Neuronal stem cell (in vitro differentiated cells): ENCODE measurements at regions not wholly inside any gene's neighbourhood (a gene's known extent, or its start where the extent isn't known, plus 50 kb on each side); places are given as distances from the start of the nearest gene placed in this dataset.

Source experiments
- DNase-seq: peaks from one replicate; pipeline ENCODE4 v3.0.0-alpha.2; 2013; ENCODE audit warnings: low spot score
- H2AFZ ChIP-seq: one replicate; pipeline ENCODE4 v1.6.1; 2013; ENCODE audit warnings: mild to moderate bottlenecking, low read length, inconsistent platforms
- H2AK5ac ChIP-seq: 2 replicates; pipeline ENCODE4 v1.6.1; 2013; ENCODE audit warnings: low read depth, mild to moderate bottlenecking, inconsistent platforms, low read length, moderate library complexity, mixed read lengths
- H2BK120ac ChIP-seq: 2 replicates; pipeline ENCODE4 v1.6.1; 2013; ENCODE audit warnings: low read depth, mild to moderate bottlenecking, inconsistent platforms, low read length, moderate library complexity, mixed read lengths
- H2BK12ac ChIP-seq: one replicate; pipeline ENCODE4 v1.6.1; 2013; ENCODE audit warnings: low read length, inconsistent platforms
- H2BK15ac ChIP-seq: 2 replicates; pipeline ENCODE4 v1.6.1; 2013; ENCODE audit warnings: mild to moderate bottlenecking, low read length, inconsistent platforms, mixed read lengths
- H2BK5ac ChIP-seq: one replicate; pipeline ENCODE4 v1.6.1; 2013; ENCODE audit warnings: inconsistent platforms, mild to moderate bottlenecking, low read length, moderate library complexity
- H3K14ac ChIP-seq: one replicate; pipeline ENCODE4 v1.6.1; 2013; ENCODE audit warnings: low read length, inconsistent platforms
- H3K18ac ChIP-seq: 2 replicates; pipeline ENCODE4 v1.6.1; 2013; ENCODE audit warnings: low read length, inconsistent platforms
- H3K23ac ChIP-seq: 2 replicates; pipeline ENCODE4 v1.6.1; 2013; ENCODE audit warnings: low read depth, mild to moderate bottlenecking, mixed read lengths, low read length, inconsistent platforms; ENCODE audit not compliant: poor library complexity
- H3K27ac ChIP-seq: replicated peaks from 3 replicates; pipeline ENCODE4 v1.5.1; 2013; ENCODE audit warnings: low read length, inconsistent platforms
- H3K27me3 ChIP-seq, 3 experiments: 2 replicates each; pipeline ENCODE4 v1.6.1; 2013; ENCODE audit warnings: low read length in 3 of 3, mild to moderate bottlenecking in 2 of 3, inconsistent platforms in 1 of 3, low read depth in 1 of 3, mixed read lengths in 1 of 3, moderate library complexity in 1 of 3; ENCODE audit not compliant: control insufficient read depth in 3 of 3, insufficient read depth in 3 of 3
- H3K36me3 ChIP-seq, 2 donors: replicated peaks in 1 of 2; 2 replicates each; pipeline ENCODE4 v1.6.1; 2013; ENCODE audit warnings: low read length in 2 of 2; ENCODE audit not compliant: control insufficient read depth in 2 of 2, insufficient read depth in 2 of 2
- H3K4ac ChIP-seq: 2 replicates; pipeline ENCODE4 v1.6.1; 2013; ENCODE audit warnings: inconsistent platforms, mild to moderate bottlenecking, low read length, moderate library complexity
- H3K4me1 ChIP-seq, 2 donors: 1 replicate in 1 of 2; 2 replicates in 1 of 2; pipeline ENCODE4 v1.6.1; 2013; ENCODE audit warnings: low read length in 2 of 2, low read depth in 1 of 2; ENCODE audit not compliant: control insufficient read depth in 2 of 2, insufficient read depth in 1 of 2
- H3K4me2 ChIP-seq: one replicate; pipeline ENCODE4 v1.6.1; 2013; ENCODE audit warnings: mild to moderate bottlenecking, low read length, inconsistent platforms; ENCODE audit not compliant: insufficient read depth, poor library complexity, severe bottlenecking
- H3K4me3 ChIP-seq, 2 donors: 2 replicates each; pipeline ENCODE4 v1.5.1; 2013; ENCODE audit warnings: low read length in 2 of 2, mild to moderate bottlenecking in 2 of 2, inconsistent platforms in 1 of 2, moderate library complexity in 1 of 2
- H3K79me1 ChIP-seq: one replicate; pipeline ENCODE4 v1.6.1; 2013; ENCODE audit warnings: low read depth, mild to moderate bottlenecking, inconsistent platforms, low read length, moderate library complexity
- H3K9ac ChIP-seq: one replicate; pipeline ENCODE4 v1.6.1; 2013; ENCODE audit warnings: mild to moderate bottlenecking, low read depth, low read length, inconsistent platforms; ENCODE audit not compliant: poor library complexity
- H3K9me3 ChIP-seq, 2 donors: replicated peaks in 1 of 2; 2 replicates each; pipeline versions ENCODE3 to v1.6.1; 2013; ENCODE audit warnings: low read length in 2 of 2, mild to moderate bottlenecking in 2 of 2, inconsistent platforms in 1 of 2, low read depth in 1 of 2, mixed read lengths in 1 of 2, moderate library complexity in 1 of 2; ENCODE audit not compliant: control insufficient read depth in 2 of 2, insufficient read depth in 1 of 2
- H4K8ac ChIP-seq: one replicate; pipeline ENCODE4 v1.6.1; 2013; ENCODE audit warnings: low read depth, mild to moderate bottlenecking, inconsistent platforms, low read length, moderate library complexity
- H4K91ac ChIP-seq: one replicate; pipeline ENCODE4 v1.6.1; 2013; ENCODE audit warnings: low read length, low read depth, mild to moderate bottlenecking, inconsistent platforms; ENCODE audit not compliant: poor library complexity
- WGBS, 2 donors: extraction: QIAGEN DNeasy Blood & Tissue Kit; methylation state at CpG; one replicate each; pipeline ENCODE4 v1.1.7; 2013; ENCODE audit warnings: missing lambda C conversion rate in 2 of 2, mixed read lengths in 1 of 2; ENCODE audit not compliant: insufficient read length in 2 of 2, insufficient replicate concordance in 1 of 2; ENCODE audit errors: extremely low coverage in 2 of 2; 5-methylcytosine and 5-hydroxymethylcytosine counted together

- no CpG with 5 or more reads among the region's 1 CpG for WGBS, 2 donors
- no peak for DNase-seq
These were observed 211.4 kb downstream of the HACE1 start for GRCh38 chr6:104648347-104648746.

DNA sequence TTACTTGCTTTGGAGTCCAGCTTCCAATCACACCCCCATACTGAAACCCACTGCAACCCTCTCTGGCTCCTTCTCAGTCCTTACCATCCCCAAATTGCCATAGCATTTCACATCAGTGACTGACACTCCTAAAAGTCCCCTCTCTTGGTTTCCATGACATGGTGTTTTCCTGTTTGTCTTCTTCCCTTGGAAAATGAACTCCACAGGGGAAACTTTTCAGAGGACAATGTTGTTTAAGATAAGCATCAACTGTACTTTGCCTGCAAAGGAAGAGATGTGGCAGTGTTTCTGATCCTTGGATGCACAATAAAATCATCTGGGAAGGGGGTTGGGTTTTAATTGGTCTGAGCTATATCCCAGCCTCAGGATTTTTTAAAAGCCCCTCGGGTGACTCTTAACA, 214.9 kb downstream of the HACE1 start:
- H3K79me1 ChIP-seq: no peaks in the 10 kb centered on the region
- H2AFZ ChIP-seq: no peak overlapping the region
- H3K14ac ChIP-seq: no peak overlapping the region
- H3K36me3 ChIP-seq: no peaks in the 10 kb centered on the region
- H4K8ac ChIP-seq: no peak overlapping the region
- H3K4ac ChIP-seq: no peak overlapping the region
- H3K4me3 ChIP-seq: no peak overlapping the region
- H2BK15ac ChIP-seq: no peak overlapping the region
- H2AK5ac ChIP-seq: no peak overlapping the region
- no peak overlapping the region for H3K9ac ChIP-seq
- H3K23ac ChIP-seq: no peak overlapping the region
- no peak overlapping the region for H4K91ac ChIP-seq
- no peak for DNase-seq
- no peak overlapping the region for H2BK12ac ChIP-seq
- no peak overlapping the region for H2BK120ac ChIP-seq
- no CpG with 5 or more reads among the region's 1 CpG for WGBS, 2 donors
- no peaks in the 10 kb centered on the region for H3K4me1 ChIP-seq
- H3K27ac ChIP-seq: no peak overlapping the region
- no peak overlapping the region for H2BK5ac ChIP-seq
- no peak overlapping the region for H3K18ac ChIP-seq
- H3K27me3 ChIP-seq: no peaks in the 10 kb centered on the region
- H3K4me2 ChIP-seq: no peak overlapping the region
- H3K9me3 ChIP-seq: no peaks in the 10 kb centered on the region

More at GRCh38 chr6:104648347-104648746, 211.4 kb downstream of the HACE1 start:
- Histone ChIP-seq H3K14ac (no peak overlapping the region), H3K27ac (no peak overlapping the region), H4K8ac (no peak overlapping the region), H2AK5ac (no peak overlapping the region), H4K91ac (no peak overlapping the region), H3K36me3 (no peaks in the 10 kb centered on the region), H3K9me3 (no peaks in the 10 kb centered on the region), H2BK120ac (no peak overlapping the region), H3K4ac (no peak overlapping the region), H3K4me2 (no peak overlapping the region), H3K18ac (no peak overlapping the region), H2BK5ac (no peak overlapping the region), H3K23ac (no peak overlapping the region), H3K9ac (no peak overlapping the region), H3K27me3 (no peaks in the 10 kb centered on the region), H2BK12ac (no peak overlapping the region), H3K4me1 (no peaks in the 10 kb centered on the region), H2BK15ac (no peak overlapping the region), H3K79me1 (no peaks in the 10 kb centered on the region), H2AFZ (no peak overlapping the region), H3K4me3 (no peak overlapping the region)

DNA sequence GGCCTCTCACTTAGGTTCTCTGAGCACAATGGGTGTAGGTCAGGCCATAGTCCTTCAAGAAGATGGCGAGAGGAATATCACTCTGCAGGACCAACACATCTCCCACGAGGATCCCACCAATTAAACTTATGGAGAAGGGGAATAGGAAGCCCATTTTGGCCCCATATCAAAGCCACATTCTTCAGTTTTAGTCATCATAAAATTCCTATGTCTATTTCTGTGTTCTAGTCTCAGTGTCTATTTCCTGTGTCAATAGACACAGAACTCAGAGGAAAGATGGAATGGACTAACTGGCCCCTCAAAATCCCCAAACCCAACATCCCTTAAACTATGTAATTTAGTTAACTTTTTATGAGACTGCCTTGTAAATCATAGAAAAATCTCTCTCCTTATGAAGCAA, 216.8 kb downstream of the HACE1 start:
- no peak overlapping the region for H3K23ac ChIP-seq
- H3K4me1 ChIP-seq: no peaks in the 10 kb centered on the region
- H2BK15ac ChIP-seq: no peak overlapping the region
- H3K9ac ChIP-seq: no peak overlapping the region
- H3K4ac ChIP-seq: no peak overlapping the region
- H4K91ac ChIP-seq: no peak overlapping the region
- H3K4me3 ChIP-seq: no peak overlapping the region
- no peak overlapping the region for H2BK5ac ChIP-seq
- no peak overlapping the region for H2AK5ac ChIP-seq
- H4K8ac ChIP-seq: no peak overlapping the region
- H3K18ac ChIP-seq: no peak overlapping the region
- H3K9me3 ChIP-seq: no peaks in the 10 kb centered on the region
- H2BK12ac ChIP-seq: no peak overlapping the region
- WGBS, 2 donors: no CpG with 5 or more reads among the region's 2 CpGs
- no peaks in the 10 kb centered on the region for H3K27me3 ChIP-seq
- no peak overlapping the region for H3K4me2 ChIP-seq
- no peak for DNase-seq
- no peak overlapping the region for H3K27ac ChIP-seq
- no peak overlapping the region for H2BK120ac ChIP-seq
- H2AFZ ChIP-seq: no peak overlapping the region
- H3K14ac ChIP-seq: no peak overlapping the region
- no peaks in the 10 kb centered on the region for H3K36me3 ChIP-seq
- no peaks in the 10 kb centered on the region for H3K79me1 ChIP-seq

DNA sequence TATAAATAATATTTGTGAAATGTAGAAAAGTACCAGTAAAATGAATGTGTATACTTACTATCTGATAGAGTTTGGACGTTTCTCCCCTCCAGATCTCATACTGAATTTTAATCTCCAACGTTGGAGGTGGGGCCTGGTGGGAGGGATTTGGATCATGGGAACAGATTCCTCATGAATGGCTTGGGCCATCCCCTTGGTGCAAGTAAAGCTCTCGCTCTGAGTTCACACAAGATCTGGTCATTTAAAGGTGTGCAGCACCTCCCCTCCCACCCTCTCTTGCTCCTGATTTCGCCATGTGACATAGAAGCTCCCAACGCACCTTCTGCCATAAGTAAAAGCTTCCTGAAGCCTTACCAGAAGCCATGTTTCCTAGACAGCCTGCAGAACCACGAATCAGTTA, 219.0 kb downstream of the HACE1 start:
- no CpG with 5 or more reads among the region's 6 CpGs for WGBS, 2 donors
- Histone ChIP-seq H2BK12ac (no peak overlapping the region), H3K9ac (no peak overlapping the region), H2BK15ac (no peak overlapping the region), H3K27me3 (no peaks in the 10 kb centered on the region), H3K9me3 (no peaks in the 10 kb centered on the region), H3K4me1 (no peaks in the 10 kb centered on the region), H3K27ac (no peak overlapping the region), H2BK120ac (no peak overlapping the region), H2BK5ac (no peak overlapping the region), H3K4me2 (no peak overlapping the region), H3K14ac (no peak overlapping the region), H3K23ac (no peak overlapping the region), H3K79me1 (no peaks in the 10 kb centered on the region), H3K36me3 (no peaks in the 10 kb centered on the region), H4K8ac (no peak overlapping the region), H3K4me3 (no peak overlapping the region), H3K18ac (no peak overlapping the region), H2AFZ (no peak overlapping the region), H2AK5ac (no peak overlapping the region), H4K91ac (no peak overlapping the region), H3K4ac (no peak overlapping the region)
- no peak for DNase-seq
